ENCODE measurements at regions not wholly inside any gene's neighbourhood (a gene's known extent, or its start where the extent isn't known, plus 50 kb on each side); places are given as distances from the start of the nearest gene placed in this dataset.

- Mint-ChIP-seq H3K27ac (no peak overlapping the region), H3K4me3 (no peak overlapping the region), H3K4me1 (peaks cover 7% of the 10 kb centered on the region), H3K9me3 (peaks cover 11% of the 10 kb centered on the region), H3K27me3 (ENCODE audit: insufficient read depth, low read depth) (peaks cover 6% of the 10 kb centered on the region), H3K36me3 (no peaks in the 10 kb centered on the region)
- no peaks in the 10 kb centered on the region for H3K27me3 ChIP-seq
- no peak for DNase-seq (ENCODE audit: low spot score)
- no peaks in the 10 kb centered on the region for H3K79me2 ChIP-seq (ENCODE audit: low read depth)
- H3K9me3 ChIP-seq (ENCODE audit: low read depth): no peaks in the 10 kb centered on the region
- H3K4me3 ChIP-seq: no peak overlapping the region
- H4K20me1 ChIP-seq (ENCODE audit: low read depth): no peaks in the 10 kb centered on the region
- peaks cover 4% of the 10 kb centered on the region for H3F3A ChIP-seq (ENCODE audit: low read depth)
- H3K27ac ChIP-seq: no peak overlapping the region
- TF ChIP-seq EZH2 (IDR thresholded peaks at IDR 0.05) (no peak), EZH2phosphoT487 (IDR thresholded peaks at IDR 0.05) (no peak), CTCF (IDR thresholded peaks at IDR 0.05) (no peak)
- H2AFZ ChIP-seq (replicated peaks): no peak overlapping the region
- H3K4me1 ChIP-seq: peaks cover 16% of the 10 kb centered on the region
- no peak overlapping the region for H3K9ac ChIP-seq
- H3K4me2 ChIP-seq: no peak overlapping the region
- H3K36me3 ChIP-seq: no peaks in the 10 kb centered on the region
These were observed 149.4 kb upstream of the TBCA start for GRCh38 chr5:77925503-77925902.

DNA sequence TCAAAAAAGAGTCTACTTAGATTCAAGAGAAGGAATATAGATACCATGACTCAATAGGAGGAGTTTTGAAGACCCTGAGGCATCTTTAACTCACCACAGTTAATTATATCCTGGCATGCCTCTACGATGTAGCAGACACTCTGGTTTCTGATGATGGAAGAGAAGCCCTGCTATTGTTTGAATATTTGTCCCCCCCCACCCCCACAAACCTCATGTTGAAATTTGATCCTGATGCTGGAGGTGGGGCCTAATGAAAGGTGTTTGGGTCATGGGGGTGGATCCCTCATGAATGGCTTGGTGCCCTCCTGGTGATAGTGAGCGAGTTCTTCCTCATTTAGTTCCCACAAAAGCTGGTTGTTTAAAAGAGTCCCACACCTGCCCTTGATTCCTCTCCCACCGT is 147.9 kb upstream of the TBCA start:
- no peak for DNase-seq (ENCODE audit: low spot score)
- no peaks in the 10 kb centered on the region for H3K27me3 ChIP-seq
- H3K36me3 ChIP-seq: no peaks in the 10 kb centered on the region
- peak overlapping the region; percentile 56 for H3K4me2 ChIP-seq
- no peaks in the 10 kb centered on the region for H4K20me1 ChIP-seq (ENCODE audit: low read depth)
- H3F3A ChIP-seq (ENCODE audit: low read depth): peaks cover 4% of the 10 kb centered on the region
- H3K79me2 ChIP-seq (ENCODE audit: low read depth): no peaks in the 10 kb centered on the region
- no peaks in the 10 kb centered on the region for H3K36me3 Mint-ChIP-seq
- H3K4me1 ChIP-seq: peaks cover 26% of the 10 kb centered on the region
- H3K27ac Mint-ChIP-seq: no peak overlapping the region
- no peaks in the 10 kb centered on the region for H3K9me3 ChIP-seq (ENCODE audit: low read depth)
- H3K27me3 Mint-ChIP-seq (ENCODE audit: insufficient read depth, low read depth): peaks cover 4% of the 10 kb centered on the region
- no peak overlapping the region for H2AFZ ChIP-seq (replicated peaks)
- H3K4me3 ChIP-seq: no peak overlapping the region
- no peak overlapping the region for H3K9ac ChIP-seq
- no peak overlapping the region for H3K4me3 Mint-ChIP-seq
- H3K4me1 Mint-ChIP-seq: peaks cover 7% of the 10 kb centered on the region
- H3K9me3 Mint-ChIP-seq: peaks cover 11% of the 10 kb centered on the region
- H3K27ac ChIP-seq: no peak overlapping the region
- TF ChIP-seq EZH2phosphoT487 (IDR thresholded peaks at IDR 0.05) (no peak), CTCF (IDR thresholded peaks at IDR 0.05) (no peak), EZH2 (IDR thresholded peaks at IDR 0.05) (no peak)

DNA sequence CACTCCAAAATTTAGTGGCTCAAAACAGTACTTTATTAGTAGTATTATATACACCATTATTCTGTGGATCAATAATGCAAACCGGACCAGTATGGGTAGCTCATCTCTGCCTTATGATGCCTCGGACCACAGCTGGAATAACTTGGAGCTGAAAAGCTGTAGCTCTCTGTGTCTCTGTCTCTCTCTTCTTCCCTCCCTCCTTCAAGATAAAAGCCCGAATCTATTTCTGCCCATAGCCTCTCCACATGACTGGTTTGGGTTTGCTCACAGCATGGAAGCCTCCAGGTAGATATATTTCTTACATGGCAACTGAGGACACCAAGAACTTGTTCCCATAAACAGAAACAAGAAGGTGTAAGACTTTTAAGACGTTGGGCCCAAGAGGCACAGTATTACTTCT is 147.5 kb upstream of the TBCA start:
- no peak overlapping the region for H3K4me2 ChIP-seq
- no peak for DNase-seq (ENCODE audit: low spot score)
- H3K27me3 ChIP-seq: no peaks in the 10 kb centered on the region
- Mint-ChIP-seq H3K27me3 (ENCODE audit: insufficient read depth, low read depth) (peaks cover 4% of the 10 kb centered on the region), H3K27ac (no peak overlapping the region), H3K36me3 (no peaks in the 10 kb centered on the region), H3K4me1 (peaks cover 7% of the 10 kb centered on the region), H3K4me3 (no peak overlapping the region), H3K9me3 (peaks cover 11% of the 10 kb centered on the region)
- H3K27ac ChIP-seq: no peak overlapping the region
- no peak overlapping the region for H3K9ac ChIP-seq
- H3K9me3 ChIP-seq (ENCODE audit: low read depth): no peaks in the 10 kb centered on the region
- H4K20me1 ChIP-seq (ENCODE audit: low read depth): no peaks in the 10 kb centered on the region
- no peak overlapping the region for H2AFZ ChIP-seq (replicated peaks)
- H3K4me3 ChIP-seq: no peak overlapping the region
- H3K4me1 ChIP-seq: peaks cover 27% of the 10 kb centered on the region
- TF ChIP-seq EZH2phosphoT487 (IDR thresholded peaks at IDR 0.05): no peak
- no peak for TF ChIP-seq EZH2 (IDR thresholded peaks at IDR 0.05)
- no peak for TF ChIP-seq CTCF (IDR thresholded peaks at IDR 0.05)
- peaks cover 4% of the 10 kb centered on the region for H3F3A ChIP-seq (ENCODE audit: low read depth)
- no peaks in the 10 kb centered on the region for H3K79me2 ChIP-seq (ENCODE audit: low read depth)
- no peaks in the 10 kb centered on the region for H3K36me3 ChIP-seq
